Subcutaneous abdominal adipose tissue (tissue), 5 donors: ENCODE measurements at regions not wholly inside any gene's neighbourhood (a gene's known extent, or its start where the extent isn't known, plus 50 kb on each side); places are given as distances from the start of the nearest gene placed in this dataset.

ENCODE experiments used
- H3K27ac ChIP-seq: one replicate; pipeline ENCODE4 v1.7.0; 2013; ENCODE audit warnings: low read depth, mild to moderate bottlenecking, inconsistent platforms, low read length, moderate library complexity
- H3K27me3 ChIP-seq, 5 donors: one replicate each; pipeline ENCODE4 v1.7.0; 2013; ENCODE audit warnings: low read length in 5 of 5, inconsistent platforms in 1 of 5; ENCODE audit not compliant: control insufficient read depth in 5 of 5, insufficient read depth in 4 of 5
- H3K36me3 ChIP-seq, 5 donors: one replicate each; pipeline ENCODE4 v1.7.0; 2013; ENCODE audit warnings: low read length in 5 of 5; ENCODE audit not compliant: control insufficient read depth in 5 of 5, insufficient read depth in 5 of 5
- H3K4me1 ChIP-seq, 5 donors: one replicate each; pipeline ENCODE4 v1.7.0; 2013; ENCODE audit warnings: low read length in 5 of 5, mild to moderate bottlenecking in 3 of 5, moderate library complexity in 1 of 5; ENCODE audit not compliant: control insufficient read depth in 5 of 5, insufficient read depth in 5 of 5
- H3K4me3 ChIP-seq, 5 donors: one replicate each; pipeline ENCODE4 v1.7.0; 2013; ENCODE audit warnings: low read length in 5 of 5, low read depth in 1 of 5
- H3K9ac ChIP-seq, 5 donors: one replicate each; pipeline ENCODE4 v1.7.0; 2013; ENCODE audit warnings: low read length in 5 of 5, mild to moderate bottlenecking in 4 of 5, moderate library complexity in 3 of 5
- H3K9me3 ChIP-seq, 5 donors: one replicate each; pipeline ENCODE4 v1.7.0; 2013; ENCODE audit warnings: low read length in 5 of 5; ENCODE audit not compliant: control insufficient read depth in 5 of 5
- donor health status: healthy.
- donor health status: healthy.
- donor health status: healthy.
- donor health status: healthy.
- donor health status: healthy.

DNA sequence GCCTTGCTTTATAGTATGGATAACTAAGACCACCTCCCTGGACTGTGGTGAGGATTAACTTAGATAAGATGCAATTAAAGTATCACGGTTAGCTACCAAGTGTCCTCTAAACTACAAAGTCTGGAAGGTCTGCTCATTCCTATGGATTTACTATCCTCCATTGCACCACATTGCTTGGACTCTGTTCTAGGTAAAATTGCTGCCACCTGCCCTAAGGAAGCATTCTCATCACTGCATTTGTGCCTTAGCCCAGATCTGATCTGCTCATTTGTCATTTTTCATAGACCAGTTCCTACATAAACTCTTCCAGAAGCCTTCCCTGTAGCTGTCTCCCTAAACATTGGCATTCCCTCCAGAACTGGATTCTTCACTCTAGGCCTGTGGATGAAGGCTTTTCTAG lies 380.0 kb downstream of the INSC start:
- no peaks in the 10 kb centered on the region for H3K4me1 ChIP-seq
- H3K9me3 ChIP-seq = no peaks in the 10 kb centered on the region
- no peak overlapping the region for H3K4me3 ChIP-seq
- no peak overlapping the region for H3K27ac ChIP-seq
- no peak overlapping the region for H3K9ac ChIP-seq
- H3K27me3 ChIP-seq = peaks cover 0 to 2% (median 0%) of the 10 kb centered on the region in 5 donors
- no peaks in the 10 kb centered on the region for H3K36me3 ChIP-seq

DNA sequence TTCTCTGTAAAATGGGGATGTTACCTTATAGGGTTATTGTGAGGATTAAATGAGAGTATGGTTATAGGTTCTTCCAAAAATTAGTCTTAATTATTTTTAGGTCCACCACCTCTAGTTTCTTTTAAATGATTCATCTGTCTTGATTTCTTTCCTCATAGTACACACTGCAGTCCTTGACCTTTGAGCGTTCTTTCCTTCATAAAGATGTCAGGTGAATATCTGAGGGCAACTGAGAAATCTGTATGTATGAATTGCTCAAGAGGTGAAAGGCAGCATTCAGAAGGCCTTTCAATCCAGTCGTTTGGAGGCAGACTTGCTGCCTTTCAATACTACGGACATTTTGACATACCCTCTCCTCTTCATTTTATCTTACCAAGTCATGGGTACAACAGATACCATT lies 380.7 kb downstream of the INSC start:
- Histone ChIP-seq H3K4me3 (no peak overlapping the region), H3K4me1 (no peaks in the 10 kb centered on the region), H3K36me3 (no peaks in the 10 kb centered on the region), H3K27me3 (no peaks in the 10 kb centered on the region), H3K9ac (no peak overlapping the region), H3K9me3 (no peaks in the 10 kb centered on the region), H3K27ac (no peak overlapping the region)

DNA sequence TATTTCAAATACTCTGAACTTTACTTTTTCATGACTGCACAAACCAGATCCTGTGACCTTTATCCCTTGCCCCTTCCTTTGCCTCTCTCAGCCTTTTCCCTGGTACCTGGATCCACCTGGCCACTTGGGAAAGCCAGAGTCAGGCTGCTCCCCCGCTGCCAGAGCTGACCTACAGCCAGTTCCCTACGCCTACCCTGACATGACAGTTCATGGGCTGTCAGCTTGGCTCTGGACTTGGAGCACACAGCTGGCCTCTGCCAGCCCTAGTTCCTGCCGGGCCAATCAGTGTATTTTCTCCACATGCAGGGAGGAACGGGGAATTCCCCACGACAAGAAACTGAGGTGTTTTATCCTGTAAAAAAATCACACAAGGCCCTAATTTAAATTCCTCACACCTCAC lies 382.6 kb downstream of the INSC start:
- no peak overlapping the region for H3K9ac ChIP-seq
- no peaks in the 10 kb centered on the region for H3K4me1 ChIP-seq
- no peaks in the 10 kb centered on the region for H3K36me3 ChIP-seq
- no peak overlapping the region for H3K27ac ChIP-seq
- H3K4me3 ChIP-seq = no peak overlapping the region
- H3K27me3 ChIP-seq = no peaks in the 10 kb centered on the region
- no peaks in the 10 kb centered on the region for H3K9me3 ChIP-seq

DNA sequence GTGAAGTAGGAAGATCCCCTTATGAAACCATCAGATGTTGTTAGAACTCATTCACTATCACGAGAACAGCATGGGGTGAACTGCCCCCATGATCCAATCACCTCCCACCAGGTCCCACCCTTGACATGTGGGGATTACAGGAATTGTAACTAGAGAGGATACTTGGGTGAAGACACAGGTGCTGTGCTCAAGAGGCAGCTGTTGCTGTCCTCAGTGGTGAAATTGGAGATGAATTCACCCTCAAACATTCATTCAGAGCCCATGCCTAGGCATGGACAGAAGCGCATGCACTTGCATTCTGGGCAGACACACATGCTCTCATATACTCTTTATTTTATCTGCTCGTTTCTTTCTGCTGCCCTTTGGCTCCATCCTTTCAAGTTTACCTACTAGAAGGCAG lies 385.0 kb downstream of the INSC start:
- Histone ChIP-seq H3K27me3 (no peaks in the 10 kb centered on the region), H3K9me3 (peaks cover 0 to 3% (median 0%) of the 10 kb centered on the region in 5 donors), H3K4me1 (no peaks in the 10 kb centered on the region), H3K9ac (no peak overlapping the region), H3K4me3 (no peak overlapping the region), H3K36me3 (no peaks in the 10 kb centered on the region), H3K27ac (no peak overlapping the region)

DNA sequence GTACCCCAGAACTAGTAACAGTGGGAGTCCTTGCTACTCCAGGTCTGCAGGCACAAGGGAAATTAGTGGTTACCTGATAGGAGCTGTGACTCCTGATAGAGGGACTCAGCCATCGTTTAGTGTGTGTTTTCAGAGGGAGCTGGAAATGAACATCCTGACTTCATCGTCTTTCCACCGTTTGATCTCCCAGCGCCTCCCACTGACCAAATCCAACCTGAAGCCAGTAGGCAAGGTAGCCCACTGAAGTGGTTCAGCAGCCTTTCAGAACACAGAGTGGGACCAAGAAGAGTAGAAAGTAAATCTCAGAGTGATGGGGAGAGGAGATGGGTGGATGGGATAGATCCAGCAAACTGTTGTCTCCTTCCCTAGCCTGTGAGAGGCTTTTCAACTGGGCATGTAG lies 385.9 kb downstream of the INSC start:
- H3K27me3 ChIP-seq = no peaks in the 10 kb centered on the region
- H3K4me1 ChIP-seq = no peaks in the 10 kb centered on the region
- no peak overlapping the region for H3K27ac ChIP-seq
- H3K36me3 ChIP-seq = no peaks in the 10 kb centered on the region
- peaks cover 0 to 3% (median 0%) of the 10 kb centered on the region in 5 donors for H3K9me3 ChIP-seq
- H3K4me3 ChIP-seq = no peak overlapping the region
- no peak overlapping the region for H3K9ac ChIP-seq

DNA sequence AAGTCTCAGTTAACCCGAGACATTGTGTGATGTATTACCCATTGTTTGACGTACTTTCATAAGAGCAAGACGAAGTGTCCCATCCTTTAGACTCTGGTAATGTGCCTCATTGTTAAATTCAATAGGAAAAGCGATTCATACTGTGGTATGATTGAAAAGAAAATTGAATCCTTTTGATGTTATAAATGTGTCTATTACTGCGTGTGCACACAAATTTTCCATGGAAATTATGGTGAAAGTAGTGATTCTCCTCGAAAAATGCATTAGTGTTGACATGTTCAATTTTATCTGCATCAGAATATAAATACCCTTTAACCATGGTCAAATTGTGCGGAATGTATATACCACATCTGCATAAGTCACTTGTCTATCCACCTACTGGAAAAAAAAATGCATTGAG lies 386.8 kb downstream of the INSC start:
- Histone ChIP-seq H3K4me1 (no peaks in the 10 kb centered on the region), H3K27me3 (no peaks in the 10 kb centered on the region), H3K9ac (no peak overlapping the region), H3K27ac (no peak overlapping the region), H3K9me3 (peaks cover 0 to 3% (median 0%) of the 10 kb centered on the region in 5 donors), H3K4me3 (no peak overlapping the region), H3K36me3 (no peaks in the 10 kb centered on the region)

DNA sequence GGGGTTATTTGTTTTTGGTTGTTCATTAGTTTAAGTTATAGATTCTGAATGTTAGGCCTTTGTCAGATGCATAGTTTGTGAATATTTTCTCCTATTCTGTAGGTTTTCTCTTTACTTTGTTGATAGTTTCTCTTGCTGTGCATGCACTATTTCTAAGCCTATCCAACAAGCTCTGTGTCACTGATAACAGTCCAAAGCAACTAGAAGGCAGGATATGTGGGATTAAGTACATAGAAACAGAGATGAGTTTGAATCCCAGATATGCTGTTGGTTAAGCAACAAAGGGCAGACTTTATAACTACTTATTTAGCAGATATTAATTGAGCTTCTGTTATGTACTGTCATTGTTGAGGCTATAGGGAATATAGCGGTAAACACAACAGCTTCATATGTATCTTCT lies 390.4 kb downstream of the INSC start:
- no peak overlapping the region for H3K4me3 ChIP-seq
- H3K36me3 ChIP-seq = no peaks in the 10 kb centered on the region
- no peak overlapping the region for H3K9ac ChIP-seq
- H3K27me3 ChIP-seq = no peaks in the 10 kb centered on the region
- peaks cover 0 to 3% (median 0%) of the 10 kb centered on the region in 5 donors for H3K9me3 ChIP-seq
- H3K27ac ChIP-seq = no peak overlapping the region
- H3K4me1 ChIP-seq = no peaks in the 10 kb centered on the region

DNA sequence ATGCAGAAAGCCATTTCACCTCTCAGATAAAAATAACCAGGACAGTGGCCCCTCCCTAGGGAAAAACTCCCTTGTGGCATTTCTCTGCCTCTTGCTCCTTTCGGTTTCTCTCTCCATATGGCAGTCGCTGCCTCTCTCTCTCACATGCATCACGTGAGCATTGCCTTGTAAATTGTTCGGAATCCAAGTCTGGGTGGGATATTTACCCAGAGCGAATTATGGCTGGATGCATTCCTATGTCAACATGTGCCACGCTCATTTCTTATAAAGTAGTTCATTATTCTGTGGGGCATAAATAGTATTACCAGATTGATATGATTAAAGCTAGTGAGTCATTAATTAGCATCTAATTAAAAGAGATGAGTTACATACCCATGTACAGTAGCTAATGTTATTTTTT lies 392.9 kb downstream of the INSC start:
- no peak overlapping the region for H3K27ac ChIP-seq
- peaks cover 0 to 3% (median 0%) of the 10 kb centered on the region in 5 donors for H3K9me3 ChIP-seq
- H3K9ac ChIP-seq = no peak overlapping the region
- H3K27me3 ChIP-seq = no peaks in the 10 kb centered on the region
- H3K4me3 ChIP-seq = no peak overlapping the region
- H3K36me3 ChIP-seq = no peaks in the 10 kb centered on the region
- no peaks in the 10 kb centered on the region for H3K4me1 ChIP-seq

DNA sequence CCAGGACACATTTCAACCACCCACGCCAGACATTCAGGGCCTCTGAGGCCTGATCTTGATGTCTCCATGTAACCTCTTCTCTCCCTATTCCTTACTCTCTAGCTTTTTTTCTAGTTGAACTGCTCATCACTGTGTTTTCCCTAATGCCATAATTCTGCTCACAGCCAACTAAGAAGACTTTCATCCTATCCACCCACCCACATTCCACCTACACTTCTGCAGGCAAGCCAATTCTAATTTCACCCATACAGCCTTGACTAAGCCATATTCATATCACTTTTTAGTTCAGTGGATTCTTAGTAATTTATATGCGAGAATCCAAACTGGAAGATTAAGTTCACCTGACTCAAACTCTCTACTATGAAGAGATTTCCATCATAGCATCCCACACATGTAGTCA lies 394.4 kb downstream of the INSC start:
- Histone ChIP-seq H3K9me3 (peaks cover 0 to 4% (median 2%) of the 10 kb centered on the region in 5 donors), H3K4me1 (no peaks in the 10 kb centered on the region), H3K9ac (no peak overlapping the region), H3K27ac (no peak overlapping the region), H3K36me3 (no peaks in the 10 kb centered on the region), H3K4me3 (no peak overlapping the region), H3K27me3 (no peaks in the 10 kb centered on the region)

DNA sequence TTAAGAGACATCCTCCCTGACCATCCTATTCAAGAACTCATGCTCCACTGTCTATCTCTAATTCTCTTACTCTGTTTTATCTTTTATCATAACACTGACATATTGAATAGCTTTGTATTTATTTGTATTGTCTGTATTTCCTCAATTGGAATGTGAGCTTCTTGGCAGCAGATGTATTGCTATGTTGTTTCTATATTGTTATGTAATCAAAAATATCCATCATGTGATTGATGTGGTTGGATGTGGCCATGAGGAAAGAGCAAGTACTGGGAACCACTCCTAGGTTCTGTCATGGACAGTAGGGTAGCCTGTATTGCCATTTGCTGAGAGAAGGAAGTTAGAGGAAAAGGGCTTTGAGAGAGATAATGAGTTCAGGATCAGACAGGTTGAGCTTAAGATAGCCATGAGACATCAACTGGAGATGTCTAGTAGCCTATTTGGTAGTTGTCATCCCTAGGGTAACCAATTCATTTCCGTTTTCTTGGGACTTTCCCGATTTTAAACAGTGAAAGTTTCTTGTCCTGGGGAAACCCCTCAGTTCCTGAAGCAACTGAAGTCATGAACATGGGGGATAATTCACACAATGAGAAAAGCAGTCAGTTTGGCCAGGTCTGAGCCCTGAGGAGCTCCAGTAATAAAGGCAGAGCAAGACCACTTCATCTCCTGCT lies 404.5 kb downstream of the INSC start:
- no peaks in the 10 kb centered on the region for H3K4me1 ChIP-seq
- H3K27ac ChIP-seq = no peak overlapping the region
- H3K36me3 ChIP-seq = no peaks in the 10 kb centered on the region
- no peak overlapping the region for H3K9ac ChIP-seq
- H3K9me3 ChIP-seq = peaks cover 2 to 35% (median 17%) of the 10 kb centered on the region in 5 donors
- no peak overlapping the region for H3K4me3 ChIP-seq
- no peaks in the 10 kb centered on the region for H3K27me3 ChIP-seq
